ENCODE measurements at regions not wholly inside any gene's neighbourhood (a gene's known extent, or its start where the extent isn't known, plus 50 kb on each side); places are given as distances from the start of the nearest gene placed in this dataset.

DNA sequence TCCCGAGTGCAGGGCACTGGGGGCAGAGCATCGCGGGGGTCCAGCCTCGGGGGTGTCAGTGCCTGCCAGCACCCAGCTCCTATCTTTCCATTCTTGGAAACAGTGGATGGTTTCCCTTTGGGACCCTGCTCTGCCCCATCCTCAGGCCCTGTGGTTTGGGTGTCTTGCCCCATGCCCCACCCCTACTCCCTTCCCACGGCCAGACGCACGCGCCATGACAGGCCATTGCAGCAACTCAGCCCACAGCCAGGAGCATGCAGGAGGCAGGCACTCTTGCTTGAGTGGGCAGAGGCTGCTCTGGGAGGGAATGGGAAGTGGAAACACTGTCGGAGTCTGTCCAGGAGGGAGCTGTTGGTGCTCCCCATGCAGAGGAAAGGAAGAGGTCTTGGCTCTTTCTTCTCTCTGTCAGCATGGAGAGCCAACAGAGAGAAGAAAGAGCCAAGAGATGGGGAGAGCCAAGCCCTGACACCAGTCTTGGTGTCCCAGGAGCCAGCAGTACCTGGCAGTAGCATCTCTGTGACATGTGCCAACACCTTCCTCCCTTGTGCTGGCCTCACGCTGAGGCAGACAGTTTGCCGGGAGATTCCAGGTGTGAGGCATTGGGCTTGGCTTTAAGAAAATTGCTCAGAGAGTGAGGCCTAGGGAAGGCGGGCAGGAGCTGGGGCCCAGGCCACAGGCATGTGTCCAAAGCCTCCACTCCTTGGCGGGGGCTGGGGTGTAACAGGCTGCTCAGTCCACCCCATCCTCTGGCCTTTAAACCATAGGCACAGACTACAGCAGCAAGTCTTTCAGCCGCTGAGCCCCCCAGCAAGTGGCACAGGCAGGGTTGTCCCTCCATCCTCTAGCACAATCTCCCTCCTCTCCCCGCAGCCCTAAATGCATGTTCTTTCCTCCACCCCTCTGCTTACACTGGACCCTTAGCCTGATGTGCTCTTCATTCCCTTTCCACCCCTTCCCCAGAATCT is 86.7 kb upstream of the UQCRFS1 start:
- Histone ChIP-seq H3K9me3 (ENCODE audit: low read length) (no peaks in the 10 kb centered on the region), H3K27me3 (ENCODE audit: insufficient read depth, low read depth, low read length) (no peaks in the 10 kb centered on the region), H3K27ac (ENCODE audit: low read length) (no peak overlapping the region), H3F3A (ENCODE audit: insufficient read depth, low read length, poor library complexity, severe bottlenecking) (no peaks in the 10 kb centered on the region), H3K79me2 (replicated peaks; ENCODE audit: insufficient read depth, low read length) (no peaks in the 10 kb centered on the region), H3K4me2 (ENCODE audit: low read length) (no peak overlapping the region), H3K9ac (ENCODE audit: low read length) (no peak overlapping the region), H3K36me3 (ENCODE audit: insufficient read depth, low read length) (no peaks in the 10 kb centered on the region), H4K20me1 (ENCODE audit: insufficient read depth) (no peaks in the 10 kb centered on the region), H3K4me3 (ENCODE audit: low read length) (no peak overlapping the region), H3K9me2 (ENCODE audit: insufficient read depth, low read length) (no peaks in the 10 kb centered on the region), H2AFZ (ENCODE audit: low read depth, low read length) (no peak overlapping the region)
- TF ChIP-seq SMC3 (conservative IDR thresholded peaks at IDR 0.05; ENCODE audit: poor library complexity) (no peak), TAF1 (IDR thresholded peaks at IDR 0.05; ENCODE audit: low read depth) (no peak), EZH2 (IDR thresholded peaks at IDR 0.05; ENCODE audit: borderline replicate concordance, insufficient read depth, low read length, poor library complexity, severe bottlenecking) (no peak)

DNA sequence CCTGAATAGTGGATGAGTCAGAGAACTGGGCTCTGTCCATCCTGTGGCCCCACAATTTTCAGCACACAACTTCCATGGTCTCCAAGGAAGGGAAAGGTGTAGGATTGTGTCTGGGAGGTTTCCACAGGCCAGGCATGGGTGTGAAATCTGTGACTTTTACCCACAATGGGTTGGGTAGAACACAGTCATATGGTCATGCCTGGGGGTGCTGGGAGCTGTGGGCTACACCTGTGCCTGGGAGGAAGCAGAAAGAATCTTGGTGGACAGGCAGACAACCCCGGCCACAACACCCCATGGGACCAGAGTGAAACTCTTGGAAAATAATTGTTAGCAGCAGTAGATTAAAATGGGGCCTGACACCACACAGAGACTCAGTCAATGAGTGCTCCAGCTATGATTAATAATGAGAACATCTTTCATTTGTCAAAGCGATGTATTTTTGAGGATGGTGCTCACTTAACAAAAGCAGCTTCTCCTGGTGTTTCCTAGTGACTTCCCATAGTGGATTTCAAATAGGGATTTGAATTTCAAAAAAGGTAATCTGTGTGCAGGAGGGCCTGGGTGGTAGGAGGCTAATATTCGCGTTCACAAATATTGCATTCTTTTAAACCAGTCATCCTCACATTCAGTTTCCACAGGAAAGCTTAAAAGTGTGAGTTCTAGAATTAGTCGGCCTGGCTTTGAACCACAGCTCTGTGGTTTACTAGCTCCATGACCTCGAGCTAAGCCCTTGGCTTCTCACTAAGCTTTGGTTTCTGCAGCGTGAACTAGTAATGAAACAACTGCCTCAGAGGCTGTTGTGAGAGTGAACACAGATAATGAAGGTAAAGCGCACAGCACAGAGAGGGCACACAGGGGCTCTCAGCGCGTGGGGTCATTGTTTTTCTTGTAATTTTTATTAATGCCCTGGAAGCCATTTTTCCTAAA is 89.3 kb upstream of the UQCRFS1 start:
- Histone ChIP-seq H3K79me2 (replicated peaks; ENCODE audit: insufficient read depth, low read length) (no peaks in the 10 kb centered on the region), H4K20me1 (ENCODE audit: insufficient read depth) (no peaks in the 10 kb centered on the region), H3K9me2 (ENCODE audit: insufficient read depth, low read length) (no peaks in the 10 kb centered on the region), H3K9me3 (ENCODE audit: low read length) (no peaks in the 10 kb centered on the region), H3K36me3 (ENCODE audit: insufficient read depth, low read length) (no peaks in the 10 kb centered on the region), H3K27me3 (ENCODE audit: insufficient read depth, low read depth, low read length) (peaks cover 3% of the 10 kb centered on the region), H3K4me3 (ENCODE audit: low read length) (no peak overlapping the region), H2AFZ (ENCODE audit: low read depth, low read length) (no peak overlapping the region), H3K27ac (ENCODE audit: low read length) (no peak overlapping the region), H3K4me2 (ENCODE audit: low read length) (no peak overlapping the region), H3K9ac (ENCODE audit: low read length) (no peak overlapping the region), H3F3A (ENCODE audit: insufficient read depth, low read length, poor library complexity, severe bottlenecking) (no peaks in the 10 kb centered on the region)
- TF ChIP-seq MXI1 (conservative IDR thresholded peaks at IDR 0.05; ENCODE audit: poor library complexity, severe bottlenecking) (no peak), RAD21 (conservative IDR thresholded peaks at IDR 0.05) (no peak)

DNA sequence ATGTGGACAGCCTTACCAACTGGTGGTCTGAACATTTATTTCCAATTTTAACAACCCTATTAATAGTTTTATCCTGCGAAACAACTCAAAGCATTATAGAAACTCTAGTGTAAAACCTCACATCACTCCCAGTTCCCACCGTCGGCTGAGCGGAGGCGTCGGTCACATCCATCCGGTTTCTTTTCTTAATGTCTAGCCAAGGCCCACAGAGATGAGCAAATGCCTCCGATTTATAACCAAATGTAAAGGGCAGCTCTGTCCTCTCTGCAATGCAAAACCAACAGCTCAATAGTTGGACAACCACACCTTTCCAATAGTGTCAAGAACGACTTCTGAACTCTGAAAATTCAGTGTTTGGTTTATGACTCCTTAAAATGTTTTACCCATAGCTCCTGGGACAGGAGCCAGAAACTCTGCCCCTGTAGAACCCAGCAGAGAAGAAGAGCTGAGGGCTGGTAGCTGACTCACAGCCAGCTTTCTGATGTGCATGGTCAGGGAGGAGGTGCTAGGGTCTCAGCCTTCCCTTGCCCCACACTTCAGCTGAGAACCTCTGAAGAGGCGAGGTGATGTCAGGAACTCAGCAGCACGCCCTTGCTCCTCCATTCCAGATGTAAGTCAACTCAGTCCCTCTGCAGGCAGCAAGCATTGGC is 90.2 kb upstream of the UQCRFS1 start:
- no peak for TF ChIP-seq MXI1 (conservative IDR thresholded peaks at IDR 0.05; ENCODE audit: poor library complexity, severe bottlenecking)
- TF ChIP-seq EZH2 (IDR thresholded peaks at IDR 0.05; ENCODE audit: borderline replicate concordance, insufficient read depth, low read length, poor library complexity, severe bottlenecking) = no peak
- no peak for TF ChIP-seq POLR2AphosphoS5 (IDR thresholded peaks at IDR 0.05)
- no peak for TF ChIP-seq TAF1 (IDR thresholded peaks at IDR 0.05; ENCODE audit: low read depth)
- no peak for TF ChIP-seq EP300 (conservative IDR thresholded peaks at IDR 0.05; ENCODE audit: poor library complexity, severe bottlenecking)
- TF ChIP-seq, protein P1, sequence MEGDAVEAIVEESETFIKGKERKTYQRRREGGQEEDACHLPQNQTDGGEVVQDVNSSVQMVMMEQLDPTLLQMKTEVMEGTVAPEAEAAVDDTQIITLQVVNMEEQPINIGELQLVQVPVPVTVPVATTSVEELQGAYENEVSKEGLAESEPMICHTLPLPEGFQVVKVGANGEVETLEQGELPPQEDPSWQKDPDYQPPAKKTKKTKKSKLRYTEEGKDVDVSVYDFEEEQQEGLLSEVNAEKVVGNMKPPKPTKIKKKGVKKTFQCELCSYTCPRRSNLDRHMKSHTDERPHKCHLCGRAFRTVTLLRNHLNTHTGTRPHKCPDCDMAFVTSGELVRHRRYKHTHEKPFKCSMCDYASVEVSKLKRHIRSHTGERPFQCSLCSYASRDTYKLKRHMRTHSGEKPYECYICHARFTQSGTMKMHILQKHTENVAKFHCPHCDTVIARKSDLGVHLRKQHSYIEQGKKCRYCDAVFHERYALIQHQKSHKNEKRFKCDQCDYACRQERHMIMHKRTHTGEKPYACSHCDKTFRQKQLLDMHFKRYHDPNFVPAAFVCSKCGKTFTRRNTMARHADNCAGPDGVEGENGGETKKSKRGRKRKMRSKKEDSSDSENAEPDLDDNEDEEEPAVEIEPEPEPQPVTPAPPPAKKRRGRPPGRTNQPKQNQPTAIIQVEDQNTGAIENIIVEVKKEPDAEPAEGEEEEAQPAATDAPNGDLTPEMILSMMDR (IDR thresholded peaks at IDR 0.05; ENCODE audit: poor library complexity, severe bottlenecking) = no peak
- TF ChIP-seq RAD21 (conservative IDR thresholded peaks at IDR 0.05) = no peak
- TF ChIP-seq, protein P2, sequence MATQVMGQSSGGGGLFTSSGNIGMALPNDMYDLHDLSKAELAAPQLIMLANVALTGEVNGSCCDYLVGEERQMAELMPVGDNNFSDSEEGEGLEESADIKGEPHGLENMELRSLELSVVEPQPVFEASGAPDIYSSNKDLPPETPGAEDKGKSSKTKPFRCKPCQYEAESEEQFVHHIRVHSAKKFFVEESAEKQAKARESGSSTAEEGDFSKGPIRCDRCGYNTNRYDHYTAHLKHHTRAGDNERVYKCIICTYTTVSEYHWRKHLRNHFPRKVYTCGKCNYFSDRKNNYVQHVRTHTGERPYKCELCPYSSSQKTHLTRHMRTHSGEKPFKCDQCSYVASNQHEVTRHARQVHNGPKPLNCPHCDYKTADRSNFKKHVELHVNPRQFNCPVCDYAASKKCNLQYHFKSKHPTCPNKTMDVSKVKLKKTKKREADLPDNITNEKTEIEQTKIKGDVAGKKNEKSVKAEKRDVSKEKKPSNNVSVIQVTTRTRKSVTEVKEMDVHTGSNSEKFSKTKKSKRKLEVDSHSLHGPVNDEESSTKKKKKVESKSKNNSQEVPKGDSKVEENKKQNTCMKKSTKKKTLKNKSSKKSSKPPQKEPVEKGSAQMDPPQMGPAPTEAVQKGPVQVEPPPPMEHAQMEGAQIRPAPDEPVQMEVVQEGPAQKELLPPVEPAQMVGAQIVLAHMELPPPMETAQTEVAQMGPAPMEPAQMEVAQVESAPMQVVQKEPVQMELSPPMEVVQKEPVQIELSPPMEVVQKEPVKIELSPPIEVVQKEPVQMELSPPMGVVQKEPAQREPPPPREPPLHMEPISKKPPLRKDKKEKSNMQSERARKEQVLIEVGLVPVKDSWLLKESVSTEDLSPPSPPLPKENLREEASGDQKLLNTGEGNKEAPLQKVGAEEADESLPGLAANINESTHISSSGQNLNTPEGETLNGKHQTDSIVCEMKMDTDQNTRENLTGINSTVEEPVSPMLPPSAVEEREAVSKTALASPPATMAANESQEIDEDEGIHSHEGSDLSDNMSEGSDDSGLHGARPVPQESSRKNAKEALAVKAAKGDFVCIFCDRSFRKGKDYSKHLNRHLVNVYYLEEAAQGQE (IDR thresholded peaks at IDR 0.05; ENCODE audit: borderline replicate concordance) = no peak
- TF ChIP-seq SMC3 (conservative IDR thresholded peaks at IDR 0.05; ENCODE audit: poor library complexity) = no peak
- Histone ChIP-seq H3K4me3 (ENCODE audit: low read length) (no peak overlapping the region), H4K20me1 (ENCODE audit: insufficient read depth) (no peaks in the 10 kb centered on the region), H3K36me3 (ENCODE audit: insufficient read depth, low read length) (no peaks in the 10 kb centered on the region), H3F3A (ENCODE audit: insufficient read depth, low read length, poor library complexity, severe bottlenecking) (no peaks in the 10 kb centered on the region), H3K27me3 (ENCODE audit: insufficient read depth, low read depth, low read length) (peaks cover 3% of the 10 kb centered on the region), H3K27ac (ENCODE audit: low read length) (no peak overlapping the region), H3K79me2 (replicated peaks; ENCODE audit: insufficient read depth, low read length) (no peaks in the 10 kb centered on the region), H3K9me2 (ENCODE audit: insufficient read depth, low read length) (no peaks in the 10 kb centered on the region), H2AFZ (ENCODE audit: low read depth, low read length) (no peak overlapping the region), H3K9me3 (ENCODE audit: low read length) (no peaks in the 10 kb centered on the region), H3K9ac (ENCODE audit: low read length) (no peak overlapping the region), H3K4me2 (ENCODE audit: low read length) (no peak overlapping the region)

Data from neural cell (in vitro differentiated cells).